ENCODE measurements at regions not wholly inside any gene's neighbourhood (a gene's known extent, or its start where the extent isn't known, plus 50 kb on each side); places are given as distances from the start of the nearest gene placed in this dataset.

DNA sequence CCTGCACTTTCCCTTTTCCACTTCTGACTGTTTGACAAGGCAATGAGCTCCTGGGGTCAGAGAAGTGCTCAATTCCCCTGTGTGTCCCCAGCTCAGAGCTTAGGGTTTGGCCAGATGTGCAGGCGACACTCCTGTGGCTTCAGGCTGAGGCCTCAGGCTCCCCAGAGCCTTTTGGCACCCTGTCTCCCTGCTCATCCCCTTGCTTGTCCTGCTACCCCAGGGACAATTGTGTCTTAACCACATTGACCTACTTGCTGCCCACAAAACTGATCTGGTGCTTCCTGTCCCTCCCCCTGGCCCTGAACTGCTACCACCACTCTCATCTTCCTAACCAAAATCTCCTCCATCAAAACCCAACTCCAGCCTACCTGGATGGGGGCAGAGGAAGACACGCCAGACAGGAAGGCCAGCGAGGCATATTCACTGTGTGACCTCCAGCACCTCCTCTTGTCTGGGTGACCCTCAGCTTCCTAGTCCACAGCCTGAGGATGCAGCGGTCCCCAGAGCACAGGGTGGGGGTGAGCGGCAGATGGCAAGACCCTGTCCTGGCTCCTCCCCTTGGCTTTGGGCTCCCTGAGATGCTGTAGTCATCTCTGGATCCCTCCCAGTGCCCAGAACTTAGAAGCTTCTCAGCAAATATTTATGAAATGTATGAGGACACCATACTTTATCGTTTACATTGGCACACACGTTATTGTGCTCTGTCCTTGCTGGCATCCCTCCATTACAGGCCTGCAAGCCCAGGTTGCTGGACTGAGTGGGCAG lies 98.9 kb upstream of the SLC6A6 start:
- TF ChIP-seq, protein P1, sequence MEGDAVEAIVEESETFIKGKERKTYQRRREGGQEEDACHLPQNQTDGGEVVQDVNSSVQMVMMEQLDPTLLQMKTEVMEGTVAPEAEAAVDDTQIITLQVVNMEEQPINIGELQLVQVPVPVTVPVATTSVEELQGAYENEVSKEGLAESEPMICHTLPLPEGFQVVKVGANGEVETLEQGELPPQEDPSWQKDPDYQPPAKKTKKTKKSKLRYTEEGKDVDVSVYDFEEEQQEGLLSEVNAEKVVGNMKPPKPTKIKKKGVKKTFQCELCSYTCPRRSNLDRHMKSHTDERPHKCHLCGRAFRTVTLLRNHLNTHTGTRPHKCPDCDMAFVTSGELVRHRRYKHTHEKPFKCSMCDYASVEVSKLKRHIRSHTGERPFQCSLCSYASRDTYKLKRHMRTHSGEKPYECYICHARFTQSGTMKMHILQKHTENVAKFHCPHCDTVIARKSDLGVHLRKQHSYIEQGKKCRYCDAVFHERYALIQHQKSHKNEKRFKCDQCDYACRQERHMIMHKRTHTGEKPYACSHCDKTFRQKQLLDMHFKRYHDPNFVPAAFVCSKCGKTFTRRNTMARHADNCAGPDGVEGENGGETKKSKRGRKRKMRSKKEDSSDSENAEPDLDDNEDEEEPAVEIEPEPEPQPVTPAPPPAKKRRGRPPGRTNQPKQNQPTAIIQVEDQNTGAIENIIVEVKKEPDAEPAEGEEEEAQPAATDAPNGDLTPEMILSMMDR (conservative IDR thresholded peaks at IDR 0.05; ENCODE audit: control insufficient read depth, insufficient read depth, low read depth, low read length) = no peak
- no peak overlapping the region for H3K4me3 ChIP-seq (ENCODE audit: control insufficient read depth, low read depth, low read length)
- no peak for DNase-seq (ENCODE audit: low read depth)

DNA sequence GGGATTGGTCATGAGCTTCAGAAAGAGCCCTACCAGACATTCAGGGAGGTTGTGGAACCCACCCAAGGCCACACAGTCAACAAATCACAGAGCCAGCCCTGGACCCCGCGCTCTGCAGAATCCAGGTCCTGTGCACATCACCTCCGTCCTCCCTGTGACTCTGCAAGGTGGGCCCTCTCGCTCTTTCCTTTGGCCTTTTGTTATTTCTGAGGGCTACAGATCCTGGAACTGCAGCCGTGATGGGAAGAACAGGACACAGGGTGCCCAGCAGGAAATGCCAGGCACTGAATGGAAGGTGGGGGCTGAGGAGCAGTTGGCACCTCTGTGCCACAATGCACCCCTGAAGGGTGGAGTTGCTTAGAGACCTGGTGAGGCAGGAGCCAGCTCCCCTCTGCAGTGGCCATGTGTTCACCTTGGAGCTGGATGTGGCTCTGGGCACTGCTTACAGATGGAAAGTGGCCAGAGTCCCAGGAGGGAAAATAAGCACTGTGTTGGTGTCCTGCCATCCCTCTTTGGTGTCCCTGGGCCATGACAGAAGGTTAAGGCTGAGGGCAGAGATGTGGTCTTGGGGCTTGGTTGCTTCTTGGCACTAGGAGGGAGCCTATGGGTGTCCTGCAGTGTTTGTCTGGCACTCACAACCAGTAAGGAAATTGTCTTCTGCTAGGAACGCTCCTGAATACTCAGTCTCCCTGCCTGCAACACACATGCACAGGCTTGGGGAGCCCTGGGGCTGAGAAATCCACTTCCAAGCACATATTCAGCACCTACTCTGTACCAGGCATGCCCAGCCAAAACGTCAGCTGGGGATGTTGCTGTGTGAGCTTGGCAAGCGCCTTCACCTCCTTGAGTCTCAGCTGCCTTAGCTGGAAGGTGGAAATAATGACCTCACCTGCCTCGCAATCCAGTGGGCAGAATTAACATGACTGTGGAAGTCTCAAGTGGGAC lies 98.0 kb upstream of the SLC6A6 start:
- H3K4me3 ChIP-seq (ENCODE audit: control insufficient read depth, low read depth, low read length) = no peak overlapping the region
- TF ChIP-seq, protein P1 (conservative IDR thresholded peaks at IDR 0.05; ENCODE audit: control insufficient read depth, insufficient read depth, low read depth, low read length) = no peak
- DNase-seq (ENCODE audit: low read depth) = no peak

DNA sequence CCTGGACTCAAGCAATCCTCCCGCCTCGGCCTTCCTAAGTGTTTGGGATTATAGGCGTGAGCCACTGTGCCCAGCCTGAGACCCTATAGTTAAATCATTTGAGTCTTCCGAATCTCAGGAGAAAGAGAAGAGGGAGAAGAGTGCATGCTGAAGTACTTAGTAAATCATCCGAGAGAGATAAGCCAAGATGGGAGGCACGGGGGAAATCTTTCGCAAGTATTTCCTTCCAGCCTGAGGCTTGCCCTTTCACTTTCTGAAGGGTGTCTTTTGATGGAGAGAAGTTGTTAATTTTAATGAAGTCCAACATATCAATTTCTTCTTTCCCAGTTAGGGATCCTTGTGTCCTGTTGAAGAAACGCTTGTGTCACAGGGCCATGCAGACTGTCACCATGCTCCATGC lies 97.1 kb upstream of the SLC6A6 start:
- TF ChIP-seq, protein P1 (conservative IDR thresholded peaks at IDR 0.05; ENCODE audit: control insufficient read depth, insufficient read depth, low read depth, low read length) = no peak
- no peak overlapping the region for H3K4me3 ChIP-seq (ENCODE audit: control insufficient read depth, low read depth, low read length)
- DNase-seq (ENCODE audit: low read depth) = no peak

DNA sequence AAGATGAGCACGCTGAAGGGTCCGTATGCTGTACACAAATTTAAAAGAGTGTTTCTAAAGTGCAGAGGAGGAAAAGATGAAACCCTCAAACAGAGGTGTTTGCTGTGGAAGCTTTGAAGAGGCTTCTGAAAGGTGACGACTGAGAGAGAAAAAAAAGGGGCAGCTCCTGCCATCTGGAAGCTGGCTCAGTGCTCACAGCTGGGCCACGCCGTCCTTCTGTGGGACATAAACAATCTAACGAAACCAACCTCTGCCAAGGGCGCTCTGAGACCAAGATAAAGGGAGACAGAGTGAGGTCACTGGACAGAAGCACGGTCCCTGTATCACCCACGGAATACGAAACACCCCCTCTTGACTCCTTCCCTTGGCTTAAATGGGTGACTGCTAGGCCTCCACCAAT lies 96.3 kb upstream of the SLC6A6 start:
- TF ChIP-seq, protein P1 (conservative IDR thresholded peaks at IDR 0.05; ENCODE audit: control insufficient read depth, insufficient read depth, low read depth, low read length) = no peak
- H3K4me3 ChIP-seq (ENCODE audit: control insufficient read depth, low read depth, low read length) = no peak overlapping the region
- no peak for DNase-seq (ENCODE audit: low read depth)

DNA sequence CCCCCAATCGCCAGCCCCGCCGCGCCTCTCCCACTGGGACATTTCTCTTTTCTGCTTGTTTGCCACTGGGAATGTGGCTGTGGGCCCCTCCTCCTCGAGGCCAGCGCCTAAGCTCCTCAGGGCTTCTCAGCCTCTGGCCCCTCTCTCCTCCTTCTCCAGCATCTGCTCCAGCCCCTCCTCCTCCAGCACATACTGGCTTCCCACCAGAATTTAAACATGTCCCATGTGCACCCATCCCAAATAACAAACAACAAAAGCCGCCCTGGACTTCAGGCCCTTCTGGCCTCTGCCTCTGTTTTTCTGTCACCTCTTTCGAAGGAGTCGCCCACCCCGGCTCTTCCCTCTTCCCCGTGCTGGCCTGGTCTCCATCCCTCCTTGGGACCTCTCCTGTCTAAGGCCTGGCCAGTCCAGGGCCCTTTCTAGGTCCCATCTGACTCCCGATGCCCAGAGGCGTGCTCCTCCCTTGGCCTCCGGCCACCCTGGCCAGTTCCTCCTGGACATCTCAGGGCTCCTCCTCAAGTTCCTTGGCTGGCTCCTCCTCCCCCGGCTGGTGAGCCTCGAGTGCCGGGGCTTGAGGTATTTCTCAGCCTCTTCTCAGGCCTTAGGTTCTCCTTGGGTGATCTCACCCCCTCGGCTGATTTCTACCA lies 94.6 kb upstream of the SLC6A6 start:
- TF ChIP-seq, protein P1 (conservative IDR thresholded peaks at IDR 0.05; ENCODE audit: control insufficient read depth, insufficient read depth, low read depth, low read length) = no peak
- H3K4me3 ChIP-seq (ENCODE audit: control insufficient read depth, low read depth, low read length) = no peak overlapping the region

DNA sequence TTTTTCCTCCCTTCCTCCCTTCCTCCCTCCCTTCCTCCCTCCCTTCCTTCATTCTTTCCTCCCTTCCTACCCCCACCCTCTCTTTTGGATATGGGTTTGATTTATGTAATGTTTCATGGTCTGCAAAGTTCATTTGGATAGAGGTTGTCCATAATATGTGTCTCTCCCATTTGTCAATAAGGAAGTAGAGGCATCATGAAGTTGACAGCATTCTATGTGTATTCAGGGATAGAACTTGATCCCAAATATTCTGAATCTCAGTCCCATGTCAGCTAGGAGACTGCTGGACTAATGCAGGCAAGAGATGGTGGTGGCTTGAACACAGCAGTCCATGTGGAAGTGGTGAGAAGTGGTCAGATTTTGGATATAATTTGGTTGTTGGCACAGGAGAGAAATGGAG lies 90.7 kb upstream of the SLC6A6 start:
- TF ChIP-seq, protein P1 (conservative IDR thresholded peaks at IDR 0.05; ENCODE audit: control insufficient read depth, insufficient read depth, low read depth, low read length) = no peak
- no peak overlapping the region for H3K4me3 ChIP-seq (ENCODE audit: control insufficient read depth, low read depth, low read length)
- DNase-seq (ENCODE audit: low read depth) = no peak

More for the DNA sequence above, 94.6 kb upstream of the SLC6A6 start:
- DNase-seq (ENCODE audit: low read depth) = no peak
